ENCODE measurements at regions not wholly inside any gene's neighbourhood (a gene's known extent, or its start where the extent isn't known, plus 50 kb on each side); places are given as distances from the start of the nearest gene placed in this dataset.
"Not testable (repeated sequence)": the region's sequence is repeated elsewhere in the genome, so short reads cannot be mapped to it uniquely, and the experiment has no call there.

- DNase-seq = no peak
Measured at GRCh38 chrX:8105531-8105930, 65.5 kb downstream of the VCX2 start.

- no peak for DNase-seq
Measured at GRCh38 chrX:8103655-8104054, 67.4 kb downstream of the VCX2 start.

GRCh38 chrX:8091510-8091909 is 79.6 kb downstream of the VCX2 start:
- DNase-seq = no peak

GRCh38 chrX:8090906-8091305 is 80.2 kb downstream of the VCX2 start:
- DNase-seq = no peak

GRCh38 chrX:8090482-8090881 is 80.6 kb downstream of the VCX2 start:
- no peak for DNase-seq

GRCh38 chrX:8089141-8089540 is 81.9 kb downstream of the VCX2 start:
- DNase-seq = no peak

GRCh38 chrX:8084006-8084405 is 87.1 kb downstream of the VCX2 start:
- no peak for DNase-seq

GRCh38 chrX:8083286-8083685 is 87.8 kb downstream of the VCX2 start:
- DNase-seq = no peak

GRCh38 chrX:8075636-8076035 is 95.4 kb downstream of the VCX2 start:
- no peak for DNase-seq

- no peak for DNase-seq
Measured at GRCh38 chrX:8067754-8068462, 103.2 kb downstream of the VCX2 start.

- no peak for DNase-seq
Measured at GRCh38 chrX:8052909-8053308, 118.2 kb downstream of the VCX2 start.

GRCh38 chrX:8049827-8050226 is 121.2 kb downstream of the VCX2 start:
- no peak for DNase-seq

GRCh38 chrX:8048466-8048865 is 121.3 kb upstream of the PNPLA4 start:
- no peak for DNase-seq

- no peak for DNase-seq
Measured at GRCh38 chrX:8044947-8045346, 117.7 kb upstream of the PNPLA4 start.

- DNase-seq = no peak
Measured at GRCh38 chrX:8043546-8043945, 116.3 kb upstream of the PNPLA4 start.

GRCh38 chrX:8043121-8043520 is 115.9 kb upstream of the PNPLA4 start:
- DNase-seq = no peak

GRCh38 chrX:8042304-8042703 is 115.1 kb upstream of the PNPLA4 start:
- DNase-seq = no peak

- not testable (repeated sequence) for DNase-seq
Measured at GRCh38 chrX:8039711-8040110, 112.5 kb upstream of the PNPLA4 start.

- DNase-seq = no peak
Measured at GRCh38 chrX:8037593-8038348, 110.6 kb upstream of the PNPLA4 start.

GRCh38 chrX:8036914-8037313 is 109.7 kb upstream of the PNPLA4 start:
- DNase-seq = no peak

GRCh38 chrX:8034058-8034457 is 106.8 kb upstream of the PNPLA4 start:
- no peak for DNase-seq

- DNase-seq = no peak
Measured at GRCh38 chrX:8033175-8033574, 106.0 kb upstream of the PNPLA4 start.

GRCh38 chrX:8030361-8030760 is 103.1 kb upstream of the PNPLA4 start:
- no peak for DNase-seq

- no peak for DNase-seq
Measured at GRCh38 chrX:8027827-8028226, 100.6 kb upstream of the PNPLA4 start.

GRCh38 chrX:8025705-8026104 is 98.5 kb upstream of the PNPLA4 start:
- no peak for DNase-seq

Data from T-helper 2 cell (primary cell).